T-helper 2 cell (primary cell): ENCODE measurements at regions not wholly inside any gene's neighbourhood (a gene's known extent, or its start where the extent isn't known, plus 50 kb on each side); places are given as distances from the start of the nearest gene placed in this dataset.

Experiments used
- DNase-seq, 5 experiments: peaks; one replicate each; pipeline versions ENCODE4 v3.0.0 to v3.0.0-alpha.2; 2012 to 2022

DNA sequence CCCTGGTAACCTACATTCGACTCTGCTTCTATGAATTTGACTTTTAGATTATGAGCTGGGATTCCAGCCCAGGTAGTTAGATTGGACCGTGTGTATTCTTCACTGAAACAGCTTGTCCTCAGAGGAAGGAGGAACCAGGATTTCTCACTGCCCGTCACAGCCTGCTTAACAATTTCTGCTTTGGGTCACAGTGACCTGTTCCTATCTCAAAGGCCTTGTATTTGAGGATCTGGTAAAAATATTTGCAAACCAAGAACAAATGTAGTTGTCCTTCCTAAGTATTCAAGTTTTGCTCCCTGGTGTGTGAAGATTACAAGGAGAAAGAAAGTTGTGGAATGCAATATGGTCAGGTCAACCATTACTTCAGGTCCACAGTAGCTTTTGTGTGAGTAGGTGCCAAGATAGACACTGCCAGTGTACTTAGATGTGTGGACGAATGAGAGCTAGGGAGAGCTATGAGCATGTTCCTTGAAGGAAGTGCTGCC is 55.1 kb downstream of the KIF4B start:
- no peak for DNase-seq

DNA sequence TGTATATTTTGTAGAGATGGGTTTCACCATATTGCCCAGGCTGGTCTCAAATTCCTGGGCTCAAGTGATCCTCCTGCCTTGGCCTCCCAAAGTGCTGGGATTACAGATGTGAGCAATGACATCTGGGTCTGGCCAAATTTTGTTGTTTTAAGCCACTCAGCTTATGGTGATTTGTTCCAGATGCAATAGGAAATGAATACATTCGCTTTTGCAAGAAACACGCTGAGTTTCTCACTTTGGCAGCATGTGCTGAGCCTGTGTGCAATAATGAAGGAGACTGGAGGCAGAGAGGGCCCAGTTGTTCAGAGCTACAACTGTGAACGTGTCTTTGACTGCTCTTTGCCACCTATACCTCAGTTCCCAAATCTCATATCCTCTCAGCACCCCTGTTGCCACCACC is 56.4 kb downstream of the KIF4B start:
- no peak for DNase-seq

DNA sequence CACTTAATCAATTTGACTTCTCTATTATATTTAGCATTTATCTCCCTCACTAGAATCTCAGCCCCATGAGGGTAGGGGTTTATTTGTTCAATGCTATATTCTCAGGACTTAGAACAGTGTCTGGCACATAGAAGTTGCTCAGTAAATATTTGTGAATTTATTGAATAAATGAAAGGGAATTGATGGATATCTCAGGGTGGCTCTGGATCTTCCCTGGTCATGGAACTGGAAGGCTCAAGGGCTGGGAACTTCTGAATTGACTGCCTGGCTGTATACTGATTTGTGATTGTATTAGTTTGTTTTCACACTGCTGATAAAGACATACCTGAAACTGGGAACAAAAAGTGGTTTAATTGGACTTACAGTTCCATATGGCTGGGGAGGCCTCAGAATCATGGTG is 57.2 kb downstream of the KIF4B start:
- DNase-seq = no peak

DNA sequence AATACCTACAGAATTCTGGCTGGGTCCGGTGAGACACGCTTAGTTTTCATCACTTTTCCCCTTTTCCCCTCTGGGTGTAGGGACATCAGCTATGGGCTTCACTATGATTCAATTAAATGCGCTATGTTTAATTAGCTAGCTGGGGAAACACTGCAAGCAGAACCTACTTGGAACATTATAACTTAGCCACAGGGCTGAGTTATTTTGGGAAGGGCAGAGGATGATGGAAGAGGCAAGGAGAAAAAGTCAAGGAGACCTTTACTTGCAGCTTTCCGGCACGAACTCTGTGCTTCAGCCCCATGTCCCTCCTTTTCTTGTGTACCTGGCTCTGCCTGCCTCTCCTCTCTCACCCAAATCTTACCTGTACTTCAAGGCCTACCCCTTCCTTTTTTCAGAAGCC is 62.8 kb downstream of the KIF4B start:
- no peak for DNase-seq

DNA sequence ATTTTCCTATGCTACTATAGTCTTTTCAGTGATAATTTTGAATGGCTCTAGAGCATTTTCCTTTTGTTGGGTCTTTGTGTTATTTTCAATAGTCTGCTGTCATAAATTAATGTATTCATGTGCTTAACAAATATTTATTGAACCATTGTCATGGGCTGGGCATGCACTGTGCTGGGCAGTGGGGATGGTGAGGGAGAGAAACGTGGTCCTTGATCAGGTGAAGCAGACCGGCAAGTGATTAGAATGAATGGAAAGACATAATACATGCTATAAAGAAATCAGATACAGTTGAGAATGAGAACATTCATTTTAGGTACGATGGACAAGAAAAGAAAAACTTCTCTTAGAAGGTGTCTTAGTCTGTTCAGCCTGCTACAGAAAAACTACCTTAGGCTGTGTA is 66.1 kb downstream of the KIF4B start:
- DNase-seq = no peak

DNA sequence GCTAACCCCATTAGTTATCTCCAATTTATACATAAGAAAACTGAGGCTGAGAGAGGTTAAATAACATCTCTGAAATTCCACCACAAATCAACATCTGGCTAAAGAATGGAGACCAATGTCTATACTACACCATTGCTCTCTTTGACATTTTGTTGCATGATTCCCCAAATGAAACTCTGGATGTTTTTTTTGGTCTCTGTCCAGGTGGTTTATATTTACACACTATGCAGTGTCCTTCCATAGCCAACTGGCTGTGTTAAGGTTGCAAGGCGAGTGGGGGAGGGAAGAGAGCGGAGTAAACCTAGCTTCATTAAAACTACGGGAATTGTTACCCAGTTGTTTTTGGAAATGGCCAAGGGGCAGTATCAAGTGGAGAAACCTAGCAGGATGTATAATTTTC is 67.2 kb downstream of the KIF4B start:
- no peak for DNase-seq

DNA sequence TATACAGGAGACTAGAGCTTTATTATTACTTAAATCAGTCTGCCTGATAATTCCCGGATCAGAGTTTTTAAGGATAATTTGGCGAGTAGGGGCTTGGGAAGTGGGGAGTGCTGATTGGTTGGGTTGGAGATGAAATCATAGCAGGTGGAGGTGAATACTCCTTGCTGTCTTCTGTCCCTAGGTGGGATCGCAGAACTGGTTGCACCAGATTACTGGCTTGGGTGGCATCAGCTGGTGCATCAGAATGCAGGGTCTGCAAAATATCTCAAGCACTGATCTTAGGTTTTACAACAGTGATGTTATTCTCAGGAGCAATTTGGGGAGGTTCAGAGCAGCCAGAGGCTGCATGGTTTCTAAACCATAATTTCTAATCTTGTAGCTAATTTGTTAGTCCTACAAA is 68.1 kb downstream of the KIF4B start:
- DNase-seq = no peak

DNA sequence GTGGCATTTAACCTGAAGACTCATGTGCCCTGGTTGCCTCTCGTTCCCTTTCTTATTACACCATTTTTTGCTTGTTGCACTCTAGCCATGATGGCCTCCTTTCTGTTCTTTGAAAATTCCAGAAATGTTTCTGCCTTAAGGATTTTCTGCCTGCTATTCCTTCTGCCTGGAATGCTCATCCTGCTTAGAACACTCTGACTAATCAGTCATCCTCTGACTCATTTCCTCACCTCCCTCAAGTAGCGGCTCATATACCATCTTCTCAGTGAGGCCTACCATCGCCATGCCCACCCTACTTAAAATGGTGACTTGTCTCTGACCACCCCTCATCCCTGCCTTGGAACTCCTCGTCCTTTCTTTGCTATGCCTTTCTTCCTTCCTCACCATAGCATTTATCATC is 68.8 kb downstream of the KIF4B start:
- DNase-seq = no peak

DNA sequence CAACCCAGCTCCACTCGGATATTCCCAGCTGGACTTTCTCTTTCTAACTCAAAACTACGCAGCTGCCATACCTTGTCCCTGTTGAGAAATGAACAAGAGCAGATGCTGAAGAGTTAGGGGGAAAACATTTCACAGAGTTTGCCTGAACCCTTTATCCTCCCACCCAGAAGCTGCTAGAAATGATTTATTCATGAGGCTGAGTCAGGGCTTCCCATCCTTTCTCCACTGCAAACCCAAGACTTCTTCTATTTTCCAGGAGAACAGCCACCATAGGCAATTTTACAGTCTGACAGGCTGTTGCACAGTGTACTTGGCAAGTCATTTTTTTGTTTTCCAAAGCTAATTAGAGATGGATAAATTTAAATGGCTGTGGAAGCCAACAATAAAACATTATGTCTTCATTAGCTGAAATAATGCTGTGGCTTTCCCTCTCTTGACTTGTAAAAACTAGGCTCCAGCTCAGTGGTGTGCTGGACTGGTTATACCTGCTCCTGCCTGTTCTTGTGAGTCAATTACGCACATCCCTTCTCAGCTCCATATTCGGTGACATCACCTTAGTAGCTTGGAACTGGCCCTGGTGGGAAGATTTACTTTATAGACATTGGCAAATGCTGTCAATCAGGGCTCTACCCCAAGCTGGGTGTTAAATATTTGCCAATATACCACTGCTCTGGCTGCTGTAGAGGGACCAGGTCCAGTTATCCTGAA is 71.9 kb downstream of the KIF4B start:
- no peak for DNase-seq

DNA sequence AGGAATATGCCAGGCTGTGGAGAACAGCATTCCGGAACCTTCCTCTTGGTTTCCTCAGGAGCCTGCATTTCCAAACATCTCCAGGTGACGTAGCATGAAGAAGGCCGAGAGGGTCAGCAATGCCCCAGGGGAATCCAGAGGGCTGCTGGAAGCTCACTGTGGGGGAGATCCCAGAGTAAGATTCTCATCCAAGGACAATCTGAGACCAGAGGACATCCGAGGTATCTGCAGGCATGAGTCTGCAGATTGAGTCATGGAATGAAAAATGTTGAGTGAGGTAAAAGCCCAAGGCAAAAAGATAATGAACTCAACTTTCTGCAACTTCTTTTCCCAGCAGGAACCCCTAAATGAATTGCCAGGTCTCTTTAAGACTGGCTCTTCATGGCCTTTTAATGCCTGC is 73.5 kb downstream of the KIF4B start:
- DNase-seq = no peak

DNA sequence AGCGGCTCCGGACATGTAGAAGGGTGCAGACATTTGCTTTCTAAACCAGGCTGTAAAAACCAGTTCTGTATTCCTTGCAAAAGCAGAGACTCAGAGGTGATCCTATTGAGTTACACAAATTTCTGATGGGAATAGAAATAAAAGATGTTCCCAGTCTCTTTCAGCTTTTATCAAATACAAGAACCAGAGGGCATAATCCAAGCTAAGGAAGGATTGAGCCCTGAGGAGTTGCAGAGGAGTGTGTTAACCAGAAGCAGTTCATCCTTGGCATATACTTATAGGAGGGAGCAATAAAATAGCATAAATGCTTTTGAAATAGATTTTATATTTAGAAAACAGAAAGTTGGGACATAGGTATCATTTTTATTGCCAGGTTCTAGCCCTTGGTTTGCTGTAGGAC is 75.3 kb downstream of the KIF4B start:
- no peak for DNase-seq

DNA sequence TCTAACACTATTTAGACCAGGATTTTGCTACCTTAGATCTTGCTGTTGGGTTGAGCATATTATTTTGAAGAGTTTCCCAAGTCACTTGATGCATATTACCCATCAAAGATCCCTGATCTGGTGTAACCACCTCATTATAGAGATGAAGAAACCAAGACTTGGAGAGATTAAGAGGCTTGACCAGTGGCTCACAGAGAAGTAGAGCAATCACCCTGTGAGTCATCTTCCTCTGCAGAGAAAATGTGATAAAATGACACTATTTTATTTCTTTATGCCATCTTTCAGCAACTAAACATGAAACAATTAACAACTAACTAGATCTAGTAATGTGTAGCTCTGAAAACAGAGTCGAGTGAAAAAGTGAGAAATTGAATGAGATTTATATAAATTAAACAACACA is 76.1 kb downstream of the KIF4B start:
- no peak for DNase-seq

DNA sequence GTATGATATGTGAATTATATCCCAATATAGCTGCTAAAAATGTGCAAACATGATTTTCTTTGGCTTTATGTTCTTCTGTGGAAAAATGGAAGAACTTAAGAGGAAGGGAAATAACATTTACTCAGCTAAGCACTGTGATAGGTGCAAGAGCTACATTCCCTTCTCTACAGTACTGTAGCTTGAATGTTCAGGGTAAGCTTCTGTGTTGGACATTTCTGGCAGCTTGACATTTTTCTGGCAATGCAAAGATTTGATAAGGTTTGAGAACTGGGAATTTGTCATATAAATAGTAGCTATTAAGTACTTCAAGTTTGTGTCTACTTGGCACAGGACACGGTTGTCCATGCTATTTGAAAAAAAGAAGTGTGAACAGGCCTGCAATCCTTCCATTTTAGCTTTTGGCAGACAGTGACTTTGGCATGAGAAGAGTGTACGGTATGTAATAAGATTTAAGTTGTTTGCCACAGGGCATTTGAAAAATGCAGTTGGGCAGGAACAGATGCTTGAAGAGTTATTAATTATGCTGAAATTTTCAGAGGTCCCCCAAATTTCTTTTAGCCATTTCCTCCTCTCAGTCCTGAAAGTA is 77.6 kb downstream of the KIF4B start:
- DNase-seq = no peak

DNA sequence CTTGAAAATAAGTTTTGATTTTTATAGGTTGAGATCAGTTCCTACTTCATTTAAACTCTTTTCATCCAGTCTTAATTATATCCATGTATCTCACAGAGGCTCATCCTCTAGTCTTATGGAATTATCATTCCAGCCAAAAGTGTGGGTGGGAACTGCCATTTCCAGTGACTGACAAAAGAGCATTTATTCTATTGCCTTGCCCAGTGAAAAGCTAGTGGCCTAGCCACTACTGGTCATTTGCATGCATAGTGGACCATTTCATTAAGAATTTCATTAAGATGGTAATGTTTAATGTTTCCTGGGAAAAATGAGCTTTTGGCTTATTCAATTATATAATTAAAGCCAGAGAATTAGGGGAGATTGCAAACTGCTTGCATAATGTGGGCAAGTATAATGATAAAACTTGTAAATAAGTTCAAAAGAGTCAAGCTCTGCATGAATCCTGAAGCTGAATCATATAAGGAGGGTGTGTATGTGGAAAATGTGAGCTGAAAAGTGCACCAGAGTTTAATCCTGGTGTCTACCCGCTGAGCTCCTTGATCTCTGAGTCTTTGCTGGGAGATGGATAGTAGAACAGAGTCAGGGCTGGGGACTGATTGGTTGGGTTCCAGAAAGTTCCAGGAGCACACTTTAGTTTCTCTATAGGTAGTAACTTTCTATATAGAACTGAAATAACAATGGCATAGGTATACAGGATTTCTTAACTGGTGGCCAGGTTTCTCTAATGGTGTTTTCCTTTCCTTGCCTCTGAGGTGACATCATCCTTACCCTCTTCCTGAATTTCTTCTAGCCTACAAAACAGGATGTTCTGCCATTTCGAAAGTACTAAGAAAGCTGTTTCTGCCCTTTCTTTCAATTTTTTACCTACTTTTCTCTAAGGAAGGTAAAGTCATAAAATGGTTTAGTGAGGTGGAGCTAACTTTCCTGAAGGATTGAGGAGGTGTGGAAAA is 78.5 kb downstream of the KIF4B start:
- no peak for DNase-seq

DNA sequence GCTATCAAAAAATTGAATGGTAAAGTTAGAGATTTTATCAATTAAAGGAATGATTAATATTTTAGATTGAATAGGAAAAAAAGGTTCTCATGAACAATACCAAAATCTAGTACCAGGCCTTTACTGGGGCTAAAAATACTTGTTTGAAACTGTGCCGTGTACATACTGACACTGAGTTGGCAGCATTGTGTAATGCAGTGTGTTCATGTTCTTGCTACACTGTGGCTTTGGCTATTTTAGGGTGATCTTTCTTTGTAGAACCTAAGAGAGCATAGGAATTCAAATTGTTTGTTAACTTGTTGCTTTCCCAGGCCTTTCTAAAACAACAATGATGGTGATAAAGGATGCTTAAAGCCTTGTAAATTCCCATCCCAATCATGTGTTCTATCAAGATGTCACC is 80.9 kb downstream of the KIF4B start:
- DNase-seq = no peak

DNA sequence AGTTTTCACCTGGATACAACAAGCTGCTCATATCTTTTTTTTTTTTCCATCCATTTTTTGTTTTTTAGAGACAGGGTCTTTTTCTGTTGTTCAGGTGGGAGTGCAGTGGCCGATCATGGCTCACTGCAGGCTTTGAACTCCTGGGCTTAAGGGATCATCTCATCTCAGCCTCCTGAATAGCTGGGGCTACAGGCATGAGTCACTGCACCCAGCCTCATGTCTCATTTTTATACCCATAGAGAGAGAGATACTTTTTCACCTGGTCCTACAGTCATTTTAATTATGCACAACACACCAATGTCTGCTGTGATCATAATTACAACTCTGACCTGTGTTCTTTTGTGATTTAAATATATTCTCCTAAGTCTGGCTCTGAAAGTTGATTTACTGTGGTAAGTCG is 84.4 kb downstream of the KIF4B start:
- DNase-seq = no peak

DNA sequence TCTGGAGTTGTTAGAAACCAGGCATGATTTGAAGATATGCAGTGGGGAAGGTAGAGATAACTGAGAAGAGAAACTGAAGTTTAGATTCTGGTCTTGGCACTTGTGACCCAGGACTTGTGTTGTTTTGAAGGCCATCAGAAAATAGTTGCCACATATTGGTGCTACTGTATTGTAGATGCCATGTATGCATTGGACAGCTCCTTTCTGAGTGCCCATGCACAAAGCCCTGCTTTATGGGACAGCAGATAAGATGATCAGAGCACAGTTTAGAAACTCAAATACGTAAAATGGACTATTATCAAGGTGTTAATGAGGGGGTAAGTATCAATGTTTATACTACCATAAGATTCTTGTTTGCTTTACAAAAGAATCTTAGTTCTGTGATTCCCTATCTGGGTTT is 84.9 kb downstream of the KIF4B start:
- no peak for DNase-seq

DNA sequence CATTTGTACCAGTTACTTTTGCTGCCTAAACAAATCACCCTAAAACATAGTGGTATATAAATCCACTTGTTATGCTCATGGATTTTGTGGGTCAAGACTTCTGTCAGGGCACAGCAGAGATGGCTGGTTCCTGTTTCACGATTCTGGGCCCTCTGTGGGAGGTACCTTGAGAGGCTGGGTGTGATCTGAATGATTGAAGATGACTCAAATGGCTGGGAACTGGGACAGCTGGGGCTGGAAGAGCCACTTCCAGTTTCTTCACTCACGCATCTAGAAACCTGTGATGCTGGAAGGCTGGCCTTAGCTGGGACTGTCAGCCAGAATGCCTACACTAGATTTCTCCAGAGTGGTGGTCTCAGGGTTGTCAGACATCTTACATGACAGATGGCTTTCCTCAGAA is 88.1 kb downstream of the KIF4B start:
- no peak for DNase-seq

DNA sequence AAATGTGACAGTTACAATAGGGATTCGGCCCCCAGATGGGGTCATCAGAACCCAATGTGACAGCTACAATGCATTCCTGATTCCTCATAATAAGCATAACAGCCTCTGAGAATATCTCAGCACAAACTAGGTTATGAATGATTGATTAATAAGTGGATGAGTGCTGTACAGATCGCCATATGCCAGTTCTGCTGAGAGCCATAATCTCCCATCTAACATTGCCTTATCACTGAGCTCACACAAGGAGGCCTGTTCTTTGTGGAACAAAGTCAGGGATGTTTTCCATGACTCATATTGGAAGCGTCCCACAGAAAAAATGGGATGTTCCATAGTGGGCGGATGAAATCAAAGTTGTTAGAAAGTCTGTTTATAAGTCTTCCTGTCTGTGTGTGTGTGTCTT is 89.6 kb downstream of the KIF4B start:
- DNase-seq = no peak

DNA sequence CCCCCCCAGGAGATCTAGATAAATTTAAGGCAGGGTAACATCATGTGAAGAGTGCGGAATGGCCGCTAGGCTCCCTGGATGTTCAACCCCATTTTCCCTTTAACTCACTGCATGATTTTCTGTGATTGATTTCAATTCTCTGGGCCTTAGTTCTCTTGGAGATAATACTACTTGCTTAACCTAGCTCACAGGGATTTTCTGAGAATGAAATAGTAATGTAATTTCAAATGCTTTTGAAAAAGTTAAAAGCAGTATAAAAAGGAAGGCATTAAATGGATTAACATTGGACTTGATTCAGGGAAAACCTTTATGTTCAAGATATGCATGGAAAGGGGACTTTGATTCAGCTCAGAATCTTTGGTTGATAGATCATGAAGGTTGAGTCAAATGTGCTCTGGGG is 90.9 kb downstream of the KIF4B start:
- DNase-seq = no peak

DNA sequence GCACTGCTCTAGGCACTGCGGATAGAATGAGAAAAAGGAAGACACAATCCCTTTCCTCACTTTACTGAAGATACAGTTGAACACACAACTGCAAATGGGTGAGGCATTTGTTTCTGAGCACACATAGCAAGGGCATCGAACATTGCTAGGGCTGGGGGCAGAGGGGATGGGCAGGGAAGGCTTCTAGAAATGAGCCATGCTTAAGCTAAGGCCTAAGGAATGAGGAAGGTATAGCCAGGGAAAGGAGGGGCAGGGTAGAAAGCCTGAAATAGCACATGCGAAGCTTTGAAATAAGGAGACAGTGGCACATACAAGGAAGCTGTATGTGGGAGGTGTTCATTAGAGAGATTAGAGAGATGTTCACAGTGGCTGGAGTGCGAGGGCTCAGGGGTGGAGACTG is 92.7 kb downstream of the KIF4B start:
- no peak for DNase-seq

DNA sequence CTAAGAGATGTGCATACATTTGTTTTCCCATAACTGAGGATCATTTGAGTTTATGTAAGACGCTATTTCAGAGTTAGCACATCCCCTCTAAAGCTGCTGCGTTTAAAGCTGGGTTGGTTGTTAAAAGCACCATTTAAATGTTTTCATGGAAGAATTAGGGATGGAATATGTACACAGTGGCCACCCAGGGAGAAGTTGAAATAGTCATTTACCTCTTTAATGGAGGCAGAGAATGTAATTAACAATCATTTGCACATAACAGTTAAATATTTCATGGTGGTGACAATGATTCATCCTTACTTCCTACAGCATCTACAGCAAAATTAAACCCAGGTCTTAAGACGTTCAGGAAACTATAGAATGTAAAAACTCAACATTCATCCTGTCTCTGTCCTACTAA is 100.3 kb downstream of the KIF4B start:
- DNase-seq = no peak

DNA sequence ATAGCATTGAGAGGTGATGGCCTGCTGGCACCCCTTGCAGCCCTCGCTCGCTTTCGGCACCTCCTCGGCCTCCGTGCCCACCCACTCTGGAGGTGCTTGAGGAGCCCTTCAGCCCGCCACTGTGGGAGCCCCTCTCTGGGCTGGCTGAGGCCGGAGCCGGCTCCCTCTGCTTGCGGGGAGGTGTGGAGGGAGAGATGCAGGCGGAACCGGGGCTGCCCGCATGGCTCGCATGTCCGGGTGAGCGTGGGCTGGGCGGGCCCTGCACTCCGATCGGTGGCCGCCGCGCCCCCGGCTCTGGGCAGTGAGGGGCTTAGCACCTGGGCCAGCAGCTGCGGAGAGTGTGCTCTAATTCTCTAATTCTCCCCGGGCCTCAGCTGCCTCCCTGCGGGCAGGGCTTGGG is 101.1 kb downstream of the KIF4B start:
- DNase-seq = no peak
